Retinal pigment epithelial cell (primary cell): ENCODE measurements at regions not wholly inside any gene's neighbourhood (a gene's known extent, or its start where the extent isn't known, plus 50 kb on each side); places are given as distances from the start of the nearest gene placed in this dataset.

Source experiments
- DNase-seq: peaks from one replicate; pipeline ENCODE4 v3.0.0-alpha.2; 2010; ENCODE audit warnings: low read depth
- H3K4me3 ChIP-seq: 2 replicates; pipeline ENCODE4 v1.5.1; 2011; ENCODE audit warnings: mild to moderate bottlenecking, low read length, control low read depth, moderate library complexity
- TF ChIP-seq, protein P1 (sequence below): conservative IDR thresholded peaks from 2 replicates; pipeline ENCODE4 v1.5.1; 2011; ENCODE audit warnings: low read depth, low read length, control low read depth, inconsistent platforms

GRCh38 chr3:72397586-72397985 is 450.7 kb downstream of the SHQ1 start:
- TF ChIP-seq, protein P1, sequence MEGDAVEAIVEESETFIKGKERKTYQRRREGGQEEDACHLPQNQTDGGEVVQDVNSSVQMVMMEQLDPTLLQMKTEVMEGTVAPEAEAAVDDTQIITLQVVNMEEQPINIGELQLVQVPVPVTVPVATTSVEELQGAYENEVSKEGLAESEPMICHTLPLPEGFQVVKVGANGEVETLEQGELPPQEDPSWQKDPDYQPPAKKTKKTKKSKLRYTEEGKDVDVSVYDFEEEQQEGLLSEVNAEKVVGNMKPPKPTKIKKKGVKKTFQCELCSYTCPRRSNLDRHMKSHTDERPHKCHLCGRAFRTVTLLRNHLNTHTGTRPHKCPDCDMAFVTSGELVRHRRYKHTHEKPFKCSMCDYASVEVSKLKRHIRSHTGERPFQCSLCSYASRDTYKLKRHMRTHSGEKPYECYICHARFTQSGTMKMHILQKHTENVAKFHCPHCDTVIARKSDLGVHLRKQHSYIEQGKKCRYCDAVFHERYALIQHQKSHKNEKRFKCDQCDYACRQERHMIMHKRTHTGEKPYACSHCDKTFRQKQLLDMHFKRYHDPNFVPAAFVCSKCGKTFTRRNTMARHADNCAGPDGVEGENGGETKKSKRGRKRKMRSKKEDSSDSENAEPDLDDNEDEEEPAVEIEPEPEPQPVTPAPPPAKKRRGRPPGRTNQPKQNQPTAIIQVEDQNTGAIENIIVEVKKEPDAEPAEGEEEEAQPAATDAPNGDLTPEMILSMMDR: no peak
- H3K4me3 ChIP-seq: no peak overlapping the region
- DNase-seq: no peak

- DNase-seq: no peak
- TF ChIP-seq, protein P1: no peak
- H3K4me3 ChIP-seq: no peak overlapping the region
Measured at GRCh38 chr3:72396899-72397298, 451.3 kb downstream of the SHQ1 start.

DNA sequence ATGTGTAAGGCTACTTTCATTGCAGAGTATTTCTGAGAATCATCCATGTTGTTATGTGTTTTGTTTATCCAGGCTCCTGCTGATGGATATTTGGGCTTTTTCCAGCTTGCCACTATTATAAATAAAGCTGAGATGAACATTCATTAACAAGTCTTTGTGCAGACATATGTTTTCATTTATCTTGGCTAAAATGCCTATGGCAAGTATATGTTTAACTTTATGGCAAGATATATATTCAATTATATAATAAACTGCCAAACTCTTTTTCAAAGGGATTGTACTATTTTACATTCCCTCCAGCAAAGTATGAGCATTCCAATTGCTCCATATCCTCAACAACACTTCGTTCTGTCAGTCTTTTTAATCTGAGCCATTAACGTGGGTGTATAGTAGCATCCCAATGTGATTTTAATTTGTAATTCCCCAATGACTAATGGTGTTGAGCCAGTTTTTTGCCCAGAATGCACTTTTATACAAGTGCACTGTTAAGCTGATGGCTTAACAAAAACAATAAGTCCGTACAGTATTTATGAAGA is 452.4 kb downstream of the SHQ1 start:
- DNase-seq: peak; percentile 43
- TF ChIP-seq, protein P1: no peak
- H3K4me3 ChIP-seq: no peak overlapping the region

GRCh38 chr3:72393455-72393854 is 454.8 kb downstream of the SHQ1 start:
- DNase-seq: no peak
- TF ChIP-seq, protein P1: no peak
- H3K4me3 ChIP-seq: no peak overlapping the region

DNA sequence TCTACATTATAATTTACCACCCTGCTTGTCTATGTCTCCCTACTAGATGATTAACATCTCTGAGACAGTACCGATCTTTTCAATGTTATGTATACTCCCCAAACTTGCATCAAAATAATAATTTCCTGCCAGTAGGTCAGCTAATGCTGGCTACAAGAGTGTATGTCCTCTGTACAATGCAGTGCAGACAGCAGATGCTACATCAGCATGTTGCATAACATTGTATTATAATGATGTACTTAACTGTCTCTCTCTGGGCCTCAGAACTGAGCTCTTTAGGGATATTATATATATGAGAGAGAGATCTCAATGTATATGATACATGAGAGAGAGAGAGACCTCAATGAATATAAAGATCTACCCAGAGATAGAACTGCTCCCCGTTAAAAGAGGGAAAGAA is 456.6 kb downstream of the SHQ1 start:
- no peak overlapping the region for H3K4me3 ChIP-seq
- no peak for DNase-seq
- TF ChIP-seq, protein P1: no peak

DNA sequence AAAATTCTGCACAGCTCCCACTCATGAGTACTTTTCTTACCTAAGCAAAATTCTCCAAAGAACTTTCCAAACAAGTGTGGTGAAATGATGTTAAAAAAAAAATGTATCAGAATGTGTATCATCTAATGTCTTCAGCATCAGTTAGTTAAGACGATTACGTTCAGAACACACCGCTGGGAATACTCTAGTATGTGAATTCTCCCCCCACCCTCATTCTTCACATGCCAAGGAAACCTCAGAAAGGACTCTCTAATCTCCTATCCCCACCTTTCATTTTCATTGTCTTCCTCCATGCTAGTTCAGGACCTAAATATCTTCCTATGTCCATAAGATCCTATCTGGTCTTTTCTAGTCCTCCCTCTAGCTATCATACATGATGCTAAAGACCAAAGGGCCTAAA is 457.4 kb downstream of the SHQ1 start:
- TF ChIP-seq, protein P1: no peak
- no peak for DNase-seq
- H3K4me3 ChIP-seq: no peak overlapping the region

DNA sequence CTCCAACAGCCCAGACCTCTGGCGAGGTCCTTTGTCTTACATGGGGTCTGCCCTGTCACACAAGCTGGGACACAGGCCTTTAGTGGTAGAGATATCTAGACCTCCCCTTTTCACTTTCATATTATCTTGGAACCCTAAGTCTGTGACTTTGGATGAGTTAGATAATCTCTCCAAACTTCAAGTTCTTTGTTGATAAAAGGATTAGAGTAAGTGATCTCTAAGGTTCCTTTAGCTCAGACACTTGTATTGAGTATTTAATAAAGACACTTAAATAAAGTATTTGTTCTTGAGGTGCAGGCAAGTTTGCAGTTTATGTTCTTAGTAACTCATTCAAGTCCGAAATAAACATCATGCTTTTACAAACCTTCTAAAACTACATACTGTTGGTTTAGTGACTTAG is 459.6 kb downstream of the SHQ1 start:
- TF ChIP-seq, protein P1: no peak
- DNase-seq: no peak
- H3K4me3 ChIP-seq: no peak overlapping the region
